Adipocyte (in vitro differentiated cells): ENCODE measurements at regions not wholly inside any gene's neighbourhood (a gene's known extent, or its start where the extent isn't known, plus 50 kb on each side); places are given as distances from the start of the nearest gene placed in this dataset.

Source experiments
- DNase-seq: peaks from one replicate; pipeline ENCODE4 v3.0.0-alpha.2; 2015; ENCODE audit warnings: low read depth
- H3K27me3 ChIP-seq: replicated peaks from 2 replicates; pipeline ENCODE4 v1.7.0; 2013; ENCODE audit warnings: mild to moderate bottlenecking, low read length, moderate library complexity; ENCODE audit not compliant: control insufficient read depth, insufficient read depth
- H3K36me3 ChIP-seq: 2 replicates; pipeline ENCODE4 v1.7.0; 2013; ENCODE audit warnings: low read length, mild to moderate bottlenecking, moderate library complexity; ENCODE audit not compliant: control insufficient read depth, insufficient read depth, severe bottlenecking
- H3K4me1 ChIP-seq: 2 replicates; pipeline ENCODE4 v1.7.0; 2013; ENCODE audit warnings: mild to moderate bottlenecking, low read length, moderate library complexity; ENCODE audit not compliant: control insufficient read depth, insufficient read depth
- H3K4me3 ChIP-seq: 2 replicates; pipeline ENCODE4 v1.7.0; 2013; ENCODE audit warnings: mild to moderate bottlenecking, low read length, moderate library complexity
- H3K9ac ChIP-seq: 2 replicates; pipeline ENCODE4 v1.7.0; 2013; ENCODE audit warnings: mild to moderate bottlenecking, low read length, moderate library complexity
- H3K9me3 ChIP-seq: 2 replicates; pipeline ENCODE4 v1.7.0; 2013; ENCODE audit warnings: mild to moderate bottlenecking, low read length, moderate library complexity; ENCODE audit not compliant: control insufficient read depth

DNA sequence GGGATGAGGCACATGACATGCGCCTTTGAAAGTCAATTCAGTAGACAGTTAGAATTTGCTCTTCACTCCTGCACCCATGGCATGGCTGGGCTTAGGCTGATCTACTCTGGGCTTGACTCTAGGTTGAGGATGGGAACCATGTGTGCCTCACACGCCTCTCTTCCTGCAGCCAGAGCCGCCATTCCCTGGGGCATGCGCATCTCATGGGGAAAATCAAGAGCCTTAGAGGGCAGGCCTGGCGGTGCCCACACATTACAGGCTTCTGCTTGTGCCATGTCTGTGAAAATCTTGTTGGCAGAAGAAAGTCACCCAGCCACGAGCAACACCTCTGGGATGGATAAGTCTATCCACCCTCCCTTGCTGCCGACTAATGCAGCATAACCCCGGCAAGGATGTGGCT, 808.5 kb downstream of the CDH9 start:
- H3K9ac ChIP-seq, result no peak overlapping the region
- H3K27me3 ChIP-seq, result no peaks in the 10 kb centered on the region
- DNase-seq, result no peak
- no peaks in the 10 kb centered on the region for H3K4me1 ChIP-seq
- no peak overlapping the region for H3K4me3 ChIP-seq
- H3K36me3 ChIP-seq, result no peaks in the 10 kb centered on the region
- no peaks in the 10 kb centered on the region for H3K9me3 ChIP-seq

DNA sequence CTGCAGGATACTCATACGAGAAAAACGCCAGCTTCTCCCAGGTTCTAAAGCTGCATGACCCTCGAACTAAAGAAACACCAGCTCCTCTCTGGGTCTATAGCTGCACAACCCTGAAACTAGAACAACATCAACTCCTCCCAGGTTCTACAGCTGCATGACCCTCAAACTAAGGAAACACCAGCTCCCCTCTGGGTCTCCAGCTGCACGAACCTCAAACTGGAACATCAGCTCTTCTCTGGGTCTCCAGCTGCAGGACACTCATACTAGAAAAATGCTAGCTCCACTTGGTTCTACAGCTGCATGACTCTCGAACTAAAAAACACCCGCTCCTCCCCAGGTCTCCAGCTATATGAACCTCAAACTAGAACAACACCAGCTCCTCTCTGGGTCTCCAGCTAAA, 811.1 kb downstream of the CDH9 start:
- no peaks in the 10 kb centered on the region for H3K27me3 ChIP-seq
- no peaks in the 10 kb centered on the region for H3K36me3 ChIP-seq
- H3K9me3 ChIP-seq, result no peaks in the 10 kb centered on the region
- no peaks in the 10 kb centered on the region for H3K4me1 ChIP-seq
- DNase-seq, result no peak
- no peak overlapping the region for H3K9ac ChIP-seq
- no peak overlapping the region for H3K4me3 ChIP-seq

DNA sequence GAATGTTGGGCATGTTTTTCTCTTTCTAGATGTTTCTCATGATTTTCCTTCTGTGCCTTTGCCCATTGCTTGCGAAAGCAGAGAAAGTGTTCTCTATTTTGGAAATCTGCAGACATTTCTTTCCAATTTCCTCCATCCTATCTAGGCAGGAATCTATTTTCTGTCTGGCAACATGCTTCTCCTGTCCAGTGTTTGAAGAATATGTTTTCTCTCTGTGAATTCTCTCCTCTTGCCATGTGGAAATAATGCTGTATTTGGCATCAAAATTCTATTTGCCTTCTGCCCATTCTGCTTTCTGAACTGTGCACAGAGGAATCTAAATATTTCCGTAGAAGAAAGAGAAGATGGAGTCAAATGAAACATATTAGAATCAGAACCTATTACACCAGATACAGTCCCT, 833.3 kb downstream of the CDH9 start:
- Histone ChIP-seq H3K36me3 (no peaks in the 10 kb centered on the region), H3K4me3 (no peak overlapping the region), H3K27me3 (no peaks in the 10 kb centered on the region), H3K4me1 (no peaks in the 10 kb centered on the region), H3K9me3 (no peaks in the 10 kb centered on the region), H3K9ac (no peak overlapping the region)
- DNase-seq, result no peak

DNA sequence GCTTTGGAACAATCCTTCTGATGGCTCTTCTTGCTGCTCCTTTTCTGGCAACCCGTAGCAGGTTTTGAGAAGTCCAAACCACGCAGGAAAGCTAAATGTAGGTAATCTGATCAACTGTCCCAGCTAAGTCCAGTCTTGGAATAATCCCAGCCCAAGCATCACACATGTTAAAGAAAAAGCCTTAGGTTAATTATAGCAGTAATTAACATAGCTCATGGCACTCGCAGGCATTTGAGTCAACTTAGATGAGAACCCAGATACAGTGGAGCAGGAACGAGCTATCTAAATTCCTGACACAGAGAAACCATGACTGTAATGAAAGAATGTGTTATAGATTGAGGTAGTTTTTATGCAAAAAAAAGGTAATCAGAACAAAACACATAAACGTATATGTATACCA, 844.8 kb downstream of the CDH9 start:
- Histone ChIP-seq H3K4me1 (no peaks in the 10 kb centered on the region), H3K4me3 (no peak overlapping the region), H3K36me3 (no peaks in the 10 kb centered on the region), H3K9ac (no peak overlapping the region), H3K27me3 (no peaks in the 10 kb centered on the region), H3K9me3 (no peaks in the 10 kb centered on the region)
- DNase-seq, result no peak

DNA sequence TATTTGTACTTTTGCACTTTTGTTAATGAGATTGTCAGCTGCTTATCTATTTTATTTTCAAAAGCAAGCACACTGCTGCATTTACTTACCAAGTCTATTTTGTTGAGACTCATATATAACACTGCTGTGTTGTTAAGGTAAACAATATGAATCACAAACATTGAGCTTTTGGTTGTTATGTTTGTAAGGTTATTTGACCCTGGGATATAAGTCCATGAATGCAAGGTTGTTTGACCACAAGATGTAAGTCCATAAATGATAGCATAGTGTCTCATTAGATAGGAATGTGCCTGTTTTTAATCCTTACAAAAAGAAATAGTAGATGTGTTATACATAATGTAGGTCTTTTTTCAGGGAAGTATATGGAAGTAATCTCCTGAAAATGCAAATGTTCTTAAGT, 845.9 kb downstream of the CDH9 start:
- Histone ChIP-seq H3K27me3 (no peaks in the 10 kb centered on the region), H3K4me3 (no peak overlapping the region), H3K36me3 (no peaks in the 10 kb centered on the region), H3K9ac (no peak overlapping the region), H3K4me1 (no peaks in the 10 kb centered on the region), H3K9me3 (no peaks in the 10 kb centered on the region)
- DNase-seq, result no peak

DNA sequence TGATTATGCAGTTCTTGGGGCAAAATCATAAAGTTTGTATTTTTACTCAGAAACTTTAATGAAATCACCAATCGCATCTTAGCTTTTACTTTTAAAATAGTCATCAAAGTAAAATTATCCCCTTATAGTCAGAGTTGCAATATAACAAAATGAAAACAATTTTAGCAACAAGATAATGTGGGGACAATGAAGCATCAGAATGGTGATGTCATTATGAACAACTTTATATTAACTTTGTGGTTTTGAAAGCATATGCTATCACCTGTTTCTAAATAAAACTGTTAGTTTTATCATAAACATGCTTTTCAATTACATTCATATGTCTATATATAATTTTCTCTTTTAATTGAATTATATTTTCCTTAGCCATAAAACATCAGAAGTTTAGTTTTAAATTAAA, 856.8 kb downstream of the CDH9 start:
- no peak for DNase-seq
- no peak overlapping the region for H3K4me3 ChIP-seq
- no peaks in the 10 kb centered on the region for H3K4me1 ChIP-seq
- no peaks in the 10 kb centered on the region for H3K27me3 ChIP-seq
- no peaks in the 10 kb centered on the region for H3K9me3 ChIP-seq
- no peak overlapping the region for H3K9ac ChIP-seq
- H3K36me3 ChIP-seq, result no peaks in the 10 kb centered on the region

DNA sequence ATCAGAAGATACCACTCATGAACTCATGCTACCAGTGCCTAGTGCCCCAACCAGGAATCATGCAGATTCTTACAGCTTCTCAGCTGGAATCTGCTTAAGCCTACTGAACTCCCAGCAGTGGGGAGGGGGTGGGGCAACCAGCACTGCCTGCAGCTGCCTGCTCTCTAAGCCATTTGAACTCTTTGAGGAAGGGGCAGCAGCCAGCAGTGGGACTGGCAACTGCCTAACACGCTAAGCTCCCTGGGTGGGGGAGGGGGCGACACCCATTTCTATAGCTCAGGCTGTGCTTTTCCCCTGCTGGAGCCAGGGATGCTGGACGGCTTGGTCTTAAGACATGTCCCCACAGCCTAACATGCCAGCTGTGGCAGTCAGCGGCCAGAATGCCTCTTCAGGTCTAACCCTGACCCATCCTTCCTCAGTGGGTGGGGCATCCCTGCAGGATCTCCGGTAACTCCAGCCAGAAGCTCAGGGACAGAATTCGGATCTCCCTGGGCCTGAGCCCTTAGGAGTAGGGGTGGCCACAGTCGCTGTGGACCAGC, 889.7 kb downstream of the CDH9 start:
- Histone ChIP-seq H3K9me3 (peaks cover 6% of the 10 kb centered on the region), H3K27me3 (no peaks in the 10 kb centered on the region), H3K36me3 (no peaks in the 10 kb centered on the region), H3K9ac (no peak overlapping the region), H3K4me1 (no peaks in the 10 kb centered on the region), H3K4me3 (no peak overlapping the region)
- no peak for DNase-seq

DNA sequence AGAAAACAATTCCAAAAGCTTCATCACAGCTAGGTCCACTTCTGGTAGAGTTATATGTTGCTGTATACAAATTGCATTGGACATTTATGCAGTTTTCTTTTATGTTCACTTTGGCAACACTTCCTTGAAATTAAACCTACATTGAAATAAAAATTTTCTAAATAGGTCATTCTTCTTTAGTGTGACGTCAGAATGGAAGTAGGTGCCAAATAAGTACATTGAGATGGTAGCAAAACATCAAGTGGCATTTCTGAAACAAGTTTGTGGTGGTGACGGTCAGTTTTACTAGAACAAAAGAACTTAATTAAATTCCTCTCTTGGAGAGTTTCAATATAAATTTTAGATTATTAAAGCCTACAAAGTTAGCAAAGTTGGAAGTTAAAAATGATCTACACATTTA, 895.1 kb downstream of the CDH9 start:
- DNase-seq, result no peak
- Histone ChIP-seq H3K4me1 (no peaks in the 10 kb centered on the region), H3K9ac (no peak overlapping the region), H3K36me3 (no peaks in the 10 kb centered on the region), H3K4me3 (no peak overlapping the region), H3K27me3 (no peaks in the 10 kb centered on the region), H3K9me3 (no peaks in the 10 kb centered on the region)

DNA sequence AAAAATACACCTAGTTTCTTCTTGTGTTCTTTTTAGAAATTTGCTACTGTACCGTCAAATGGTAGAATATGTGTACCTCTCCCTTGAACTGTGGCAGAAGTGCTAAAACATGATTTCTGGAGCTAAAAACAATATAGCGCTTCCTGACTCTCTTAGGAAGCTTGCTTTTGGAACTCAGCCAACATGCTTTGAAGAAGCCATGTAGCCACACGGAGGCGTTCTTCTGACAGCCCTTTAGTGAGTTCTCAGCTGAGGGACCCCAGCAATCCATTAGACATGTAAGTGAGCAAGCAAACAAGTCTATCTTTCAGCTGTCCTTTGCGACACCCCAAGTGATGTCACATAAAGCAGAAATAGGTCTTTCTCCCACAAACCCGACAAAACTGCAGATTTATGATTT, 917.0 kb downstream of the CDH9 start:
- no peak for DNase-seq
- Histone ChIP-seq H3K36me3 (no peaks in the 10 kb centered on the region), H3K9me3 (no peaks in the 10 kb centered on the region), H3K4me1 (no peaks in the 10 kb centered on the region), H3K27me3 (no peaks in the 10 kb centered on the region), H3K9ac (no peak overlapping the region), H3K4me3 (no peak overlapping the region)

DNA sequence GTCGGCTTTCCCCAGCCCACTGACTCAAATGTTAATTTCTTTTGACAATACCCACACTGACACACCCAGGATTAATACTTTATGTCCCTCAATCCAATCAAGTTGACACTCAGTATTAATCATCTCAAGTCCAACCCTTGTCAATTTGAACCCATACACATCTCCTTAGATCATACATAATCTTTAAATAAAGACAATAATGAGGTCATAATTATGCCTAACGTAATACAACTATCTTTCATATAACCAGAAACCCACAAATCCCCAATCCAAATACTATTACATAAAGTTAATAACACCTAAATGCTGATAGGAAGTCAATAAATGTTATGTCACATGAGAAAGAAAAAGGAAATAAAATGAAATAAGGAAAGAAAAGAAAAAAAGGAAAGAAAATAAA, 934.2 kb downstream of the CDH9 start:
- H3K36me3 ChIP-seq, result no peaks in the 10 kb centered on the region
- H3K4me3 ChIP-seq, result no peak overlapping the region
- no peak for DNase-seq
- H3K4me1 ChIP-seq, result no peaks in the 10 kb centered on the region
- H3K27me3 ChIP-seq, result no peaks in the 10 kb centered on the region
- H3K9me3 ChIP-seq, result no peaks in the 10 kb centered on the region
- no peak overlapping the region for H3K9ac ChIP-seq

DNA sequence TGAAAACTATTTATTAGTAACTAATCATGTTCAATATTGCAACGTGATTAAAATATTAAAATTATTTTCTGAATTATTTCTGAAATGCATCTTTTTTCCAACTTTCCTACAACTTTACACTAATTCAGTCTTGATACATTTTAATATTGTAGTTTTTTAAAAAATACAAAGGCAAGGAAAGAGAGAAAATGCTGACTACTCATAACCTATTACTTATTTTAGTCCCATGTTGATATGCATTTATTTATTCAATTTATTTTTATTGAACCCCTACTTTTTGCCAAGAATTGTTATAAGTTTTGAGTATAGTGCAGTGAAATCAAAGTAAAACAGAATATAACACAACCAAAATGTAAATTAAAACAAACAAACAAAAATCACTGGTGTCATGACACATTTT, 978.2 kb downstream of the CDH9 start:
- H3K9ac ChIP-seq, result no peak overlapping the region
- H3K36me3 ChIP-seq, result no peaks in the 10 kb centered on the region
- no peaks in the 10 kb centered on the region for H3K9me3 ChIP-seq
- DNase-seq, result no peak
- no peaks in the 10 kb centered on the region for H3K4me1 ChIP-seq
- H3K27me3 ChIP-seq, result no peaks in the 10 kb centered on the region
- no peak overlapping the region for H3K4me3 ChIP-seq

DNA sequence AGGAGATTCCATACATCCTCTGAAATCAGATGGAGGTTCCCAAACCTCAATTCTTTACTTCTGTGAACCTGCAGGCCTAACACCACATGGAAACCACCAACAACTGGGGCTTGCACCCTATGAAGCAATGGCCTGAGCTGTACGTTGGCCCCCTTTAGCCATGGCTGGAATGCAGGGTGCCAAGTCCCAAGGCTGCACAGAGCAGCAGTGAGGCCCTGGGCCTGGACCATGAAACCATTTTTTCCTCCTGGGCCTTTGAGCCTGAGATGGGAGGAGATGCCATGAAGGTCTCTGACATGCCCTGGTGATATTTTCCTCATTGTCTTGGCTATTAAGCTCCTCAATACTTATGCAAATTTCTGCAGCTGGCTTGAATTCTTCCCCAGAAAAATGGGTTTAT, 983.8 kb downstream of the CDH9 start:
- H3K4me1 ChIP-seq, result no peaks in the 10 kb centered on the region
- H3K9me3 ChIP-seq, result no peaks in the 10 kb centered on the region
- no peaks in the 10 kb centered on the region for H3K27me3 ChIP-seq
- H3K4me3 ChIP-seq, result no peak overlapping the region
- H3K9ac ChIP-seq, result no peak overlapping the region
- no peaks in the 10 kb centered on the region for H3K36me3 ChIP-seq
- no peak for DNase-seq
